ENCODE measurements at regions not wholly inside any gene's neighbourhood (a gene's known extent, or its start where the extent isn't known, plus 50 kb on each side); places are given as distances from the start of the nearest gene placed in this dataset.

DNA sequence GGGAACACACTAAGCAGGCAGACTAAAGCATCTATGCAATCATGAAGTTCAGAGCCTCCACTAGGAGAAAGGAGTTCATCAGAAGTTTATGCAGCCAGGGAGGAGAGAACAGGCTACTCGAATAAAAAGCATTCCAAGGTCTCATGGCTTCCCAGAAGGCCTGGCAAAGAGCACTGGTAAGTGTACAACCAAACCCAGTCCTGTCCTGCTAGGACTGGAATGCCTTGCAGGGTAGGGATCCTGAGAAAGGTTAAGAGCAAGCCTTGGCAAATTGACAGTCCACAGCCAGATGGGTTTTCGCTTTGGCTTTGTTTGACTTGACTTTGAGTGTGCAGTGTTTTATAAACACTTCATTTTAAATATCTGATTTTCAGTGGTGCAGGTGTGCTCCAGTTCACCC is 133.6 kb upstream of the ATP1B1 start:
- no peak overlapping the region for H3K4me3 ChIP-seq (ENCODE audit: low read depth, low read length)
- no peak for DNase-seq (ENCODE audit: low read depth)
- TF ChIP-seq, protein P1, sequence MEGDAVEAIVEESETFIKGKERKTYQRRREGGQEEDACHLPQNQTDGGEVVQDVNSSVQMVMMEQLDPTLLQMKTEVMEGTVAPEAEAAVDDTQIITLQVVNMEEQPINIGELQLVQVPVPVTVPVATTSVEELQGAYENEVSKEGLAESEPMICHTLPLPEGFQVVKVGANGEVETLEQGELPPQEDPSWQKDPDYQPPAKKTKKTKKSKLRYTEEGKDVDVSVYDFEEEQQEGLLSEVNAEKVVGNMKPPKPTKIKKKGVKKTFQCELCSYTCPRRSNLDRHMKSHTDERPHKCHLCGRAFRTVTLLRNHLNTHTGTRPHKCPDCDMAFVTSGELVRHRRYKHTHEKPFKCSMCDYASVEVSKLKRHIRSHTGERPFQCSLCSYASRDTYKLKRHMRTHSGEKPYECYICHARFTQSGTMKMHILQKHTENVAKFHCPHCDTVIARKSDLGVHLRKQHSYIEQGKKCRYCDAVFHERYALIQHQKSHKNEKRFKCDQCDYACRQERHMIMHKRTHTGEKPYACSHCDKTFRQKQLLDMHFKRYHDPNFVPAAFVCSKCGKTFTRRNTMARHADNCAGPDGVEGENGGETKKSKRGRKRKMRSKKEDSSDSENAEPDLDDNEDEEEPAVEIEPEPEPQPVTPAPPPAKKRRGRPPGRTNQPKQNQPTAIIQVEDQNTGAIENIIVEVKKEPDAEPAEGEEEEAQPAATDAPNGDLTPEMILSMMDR (IDR thresholded peaks at IDR 0.05; ENCODE audit: insufficient read depth, low read depth, low read length): no peak

DNA sequence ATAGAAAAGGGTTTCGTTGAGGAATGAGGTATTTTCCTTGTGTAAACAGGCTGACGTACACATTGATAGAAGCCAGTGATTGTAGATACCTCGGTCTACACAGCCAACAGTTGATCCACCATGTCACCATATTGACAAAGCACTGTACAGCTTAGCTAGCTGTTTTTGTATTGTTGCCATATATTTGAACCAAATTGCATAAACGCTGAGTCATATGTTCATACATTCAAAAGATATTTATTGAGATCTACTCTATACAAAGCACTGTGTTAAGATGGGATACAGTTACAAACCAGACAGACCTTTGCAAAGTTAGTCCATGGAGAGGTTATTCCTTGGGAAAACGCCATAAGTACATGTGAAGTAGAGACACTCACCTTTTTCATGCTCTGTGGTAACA is 132.4 kb upstream of the ATP1B1 start:
- no peak for DNase-seq (ENCODE audit: low read depth)
- TF ChIP-seq, protein P1 (IDR thresholded peaks at IDR 0.05; ENCODE audit: insufficient read depth, low read depth, low read length): no peak
- H3K4me3 ChIP-seq (ENCODE audit: low read depth, low read length): no peak overlapping the region

DNA sequence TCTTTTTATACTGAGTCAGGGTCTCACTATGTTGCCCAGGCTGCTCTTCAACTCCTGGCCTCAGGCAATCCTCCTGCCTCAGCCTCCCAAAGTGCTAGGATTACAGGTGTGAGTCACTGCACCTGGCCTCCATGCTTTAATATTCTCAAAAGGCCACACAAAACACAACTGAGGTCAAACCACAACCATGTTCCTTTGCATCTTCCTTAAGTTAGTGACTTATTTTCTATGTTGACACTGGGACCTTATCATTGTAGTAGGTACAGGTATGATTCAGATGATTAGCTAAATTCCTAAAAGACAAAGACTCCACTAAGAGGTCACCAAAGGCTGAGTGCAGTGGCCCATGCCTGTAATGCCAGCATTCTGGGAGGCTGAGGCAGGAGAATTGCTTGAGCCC is 131.9 kb upstream of the ATP1B1 start:
- no peak for DNase-seq (ENCODE audit: low read depth)
- TF ChIP-seq, protein P1 (IDR thresholded peaks at IDR 0.05; ENCODE audit: insufficient read depth, low read depth, low read length): no peak
- H3K4me3 ChIP-seq (ENCODE audit: low read depth, low read length): no peak overlapping the region

DNA sequence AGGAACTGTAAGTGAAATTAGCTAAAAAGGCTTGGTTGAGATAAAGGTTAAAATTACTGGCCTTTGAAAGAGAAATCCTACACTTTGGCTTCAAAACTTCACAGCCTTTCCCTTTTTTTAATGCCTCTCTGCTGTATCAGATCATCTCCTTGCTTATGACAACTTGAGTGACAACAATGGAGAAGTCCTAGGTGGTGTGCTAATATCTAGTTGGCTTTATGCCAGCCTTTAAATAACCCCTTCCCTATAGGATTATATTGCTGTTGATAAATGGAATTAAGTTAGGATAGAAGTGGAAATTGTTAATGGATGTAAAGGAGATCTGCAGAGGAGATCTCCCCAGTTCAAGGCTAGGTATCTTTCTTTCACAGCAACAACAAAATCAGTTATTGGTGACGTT is 130.2 kb upstream of the ATP1B1 start:
- no peak overlapping the region for H3K4me3 ChIP-seq (ENCODE audit: low read depth, low read length)
- no peak for DNase-seq (ENCODE audit: low read depth)
- TF ChIP-seq, protein P1 (IDR thresholded peaks at IDR 0.05; ENCODE audit: insufficient read depth, low read depth, low read length): no peak

GRCh38 chr1:168977618-168978017 is 128.9 kb upstream of the ATP1B1 start:
- no peak overlapping the region for H3K4me3 ChIP-seq (ENCODE audit: low read depth, low read length)
- TF ChIP-seq, protein P1 (IDR thresholded peaks at IDR 0.05; ENCODE audit: insufficient read depth, low read depth, low read length): no peak
- no peak for DNase-seq (ENCODE audit: low read depth)

GRCh38 chr1:168979276-168979675 is 127.2 kb upstream of the ATP1B1 start:
- no peak for DNase-seq (ENCODE audit: low read depth)
- TF ChIP-seq, protein P1 (IDR thresholded peaks at IDR 0.05; ENCODE audit: insufficient read depth, low read depth, low read length): no peak
- no peak overlapping the region for H3K4me3 ChIP-seq (ENCODE audit: low read depth, low read length)

DNA sequence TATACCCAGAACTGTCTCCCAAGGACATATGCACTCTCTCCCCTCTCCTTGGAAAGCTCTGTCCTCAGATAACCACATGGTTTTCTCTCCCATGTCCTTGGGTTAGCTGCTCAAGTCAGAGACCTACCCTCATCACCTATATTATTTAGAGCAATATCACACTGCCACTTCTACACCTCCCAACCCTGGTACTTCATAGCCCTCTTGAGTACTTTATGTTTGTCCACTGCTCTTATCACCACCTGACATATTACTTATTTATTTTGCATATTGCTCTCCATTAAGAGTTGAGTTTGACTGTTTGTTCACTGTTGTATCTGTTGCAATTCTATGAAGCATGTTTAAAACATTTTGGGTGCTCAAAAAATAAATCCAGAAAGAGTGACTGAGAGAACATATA is 126.3 kb upstream of the ATP1B1 start:
- TF ChIP-seq, protein P1 (IDR thresholded peaks at IDR 0.05; ENCODE audit: insufficient read depth, low read depth, low read length): no peak
- no peak overlapping the region for H3K4me3 ChIP-seq (ENCODE audit: low read depth, low read length)
- no peak for DNase-seq (ENCODE audit: low read depth)
